CD4-positive, alpha-beta T cell treated with Interleukin-17A for 4 hours (primary cell): ENCODE measurements at regions not wholly inside any gene's neighbourhood (a gene's known extent, or its start where the extent isn't known, plus 50 kb on each side); places are given as distances from the start of the nearest gene placed in this dataset.
"Not testable (repeated sequence)": the region's sequence is repeated elsewhere in the genome, so short reads cannot be mapped to it uniquely, and the experiment has no call there.

Experiments
- DNase-seq: peaks from one replicate; pipeline ENCODE4 v3.0.0-alpha.2; 2020; ENCODE audit warnings: mixed read lengths

GRCh38 chr17:15802917-15803316 is 70.8 kb downstream of the TBC1D26 start:
- not testable (repeated sequence) for DNase-seq

- DNase-seq, result not testable (repeated sequence)
Measured at GRCh38 chr17:15806825-15807224, 74.7 kb downstream of the TBC1D26 start.

- DNase-seq, result not testable (repeated sequence)
Measured at GRCh38 chr17:15813388-15813787, 81.3 kb downstream of the TBC1D26 start.

- DNase-seq, result not testable (repeated sequence)
Measured at GRCh38 chr17:15814003-15814402, 81.9 kb downstream of the TBC1D26 start.

GRCh38 chr17:15817861-15818260 is 85.8 kb downstream of the TBC1D26 start:
- DNase-seq, result not testable (repeated sequence)

GRCh38 chr17:15822280-15822679 is 90.2 kb downstream of the TBC1D26 start:
- DNase-seq, result not testable (repeated sequence)

GRCh38 chr17:15828727-15829314 is 96.7 kb downstream of the TBC1D26 start:
- peak; percentile 75 for DNase-seq

GRCh38 chr17:15830221-15830620 is 98.1 kb downstream of the TBC1D26 start:
- DNase-seq, result not testable (repeated sequence)

- not testable (repeated sequence) for DNase-seq
Measured at GRCh38 chr17:15831182-15831581, 99.1 kb downstream of the TBC1D26 start.

- DNase-seq, result peak; percentile 40
Measured at GRCh38 chr17:15832921-15833480, 100.9 kb downstream of the TBC1D26 start.

GRCh38 chr17:15833890-15834289 is 101.8 kb downstream of the TBC1D26 start:
- not testable (repeated sequence) for DNase-seq

GRCh38 chr17:15835481-15835880 is 103.4 kb downstream of the TBC1D26 start:
- not testable (repeated sequence) for DNase-seq

GRCh38 chr17:15836249-15836982 is 104.3 kb downstream of the TBC1D26 start:
- not testable (repeated sequence) for DNase-seq

GRCh38 chr17:15836991-15837390 is 104.9 kb downstream of the TBC1D26 start:
- DNase-seq, result not testable (repeated sequence)

GRCh38 chr17:15847447-15848229 is 97.3 kb upstream of the ADORA2B start:
- not testable (repeated sequence) for DNase-seq

- peak; percentile 52 for DNase-seq
Measured at GRCh38 chr17:15849054-15849453, 95.9 kb upstream of the ADORA2B start.

- not testable (repeated sequence) for DNase-seq
Measured at GRCh38 chr17:15850071-15850470, 94.9 kb upstream of the ADORA2B start.

GRCh38 chr17:15850687-15851086 is 94.2 kb upstream of the ADORA2B start:
- DNase-seq, result not testable (repeated sequence)

GRCh38 chr17:15852863-15853262 is 92.1 kb upstream of the ADORA2B start:
- not testable (repeated sequence) for DNase-seq

- DNase-seq, result not testable (repeated sequence)
Measured at GRCh38 chr17:15856191-15856590, 88.7 kb upstream of the ADORA2B start.

GRCh38 chr17:15856745-15857144 is 88.2 kb upstream of the ADORA2B start:
- not testable (repeated sequence) for DNase-seq

- not testable (repeated sequence) for DNase-seq
Measured at GRCh38 chr17:15858082-15858481, 86.8 kb upstream of the ADORA2B start.

GRCh38 chr17:15860774-15861173 is 84.2 kb upstream of the ADORA2B start:
- not testable (repeated sequence) for DNase-seq
